ENCODE measurements at regions not wholly inside any gene's neighbourhood (a gene's known extent, or its start where the extent isn't known, plus 50 kb on each side); places are given as distances from the start of the nearest gene placed in this dataset.
A peak's percentile ranks its signal among the peaks of the same experiment; 100 is the strongest.

GRCh38 chr10:108779501-108779900 is 1143.8 kb downstream of the XPNPEP1 start:
- Histone ChIP-seq H3K4me3 (ENCODE audit: insufficient read depth, low read depth, low read length) (no peak overlapping the region), H3K9ac (ENCODE audit: low read depth, low read length) (no peak overlapping the region), H2AK5ac (ENCODE audit: low read depth, low read length) (no peak overlapping the region), H3K18ac (ENCODE audit: low read depth, low read length) (no peak overlapping the region), H3K4me2 (ENCODE audit: low read depth, low read length) (no peak overlapping the region), H2BK20ac (ENCODE audit: low read depth, low read length) (no peak overlapping the region), H2AK9ac (replicated peaks; ENCODE audit: low read depth, low read length, poor library complexity) (no peak overlapping the region), H3K79me1 (ENCODE audit: low read depth in 1 of 2, low read length in 2 of 2) (no peaks in the 10 kb centered on the region), H4K5ac (ENCODE audit: low read depth, low read length) (no peak overlapping the region), H3K14ac (replicated peaks; ENCODE audit: low read depth, low read length) (no peak overlapping the region), H2AFZ (replicated peaks; ENCODE audit: low read length, poor library complexity) (no peak overlapping the region), H3K56ac (ENCODE audit: extremely low read depth, insufficient read depth, low read length) (no peak overlapping the region), H4K20me1 (ENCODE audit: insufficient read depth, low read length) (no peaks in the 10 kb centered on the region), H3K27me3 (ENCODE audit: control insufficient read depth, insufficient read depth, low read length) (no peaks in the 10 kb centered on the region), H3K23ac (ENCODE audit: low read depth, low read length) (no peak overlapping the region), H2BK120ac (ENCODE audit: low read depth, low read length) (no peak overlapping the region), H4K8ac (ENCODE audit: low read depth in 2 of 2, low read length in 2 of 2) (no peak overlapping the region), H4K91ac (ENCODE audit: insufficient read depth, low read depth, low read length) (no peak overlapping the region), H2BK15ac (ENCODE audit: low read depth, low read length) (no peak overlapping the region), H3K27ac (ENCODE audit: insufficient read depth, low read length) (no peak overlapping the region), H3K36me3 (ENCODE audit: control insufficient read depth, insufficient read depth, low read length) (no peaks in the 10 kb centered on the region), H3K4ac (ENCODE audit: low read depth, low read length) (no peak overlapping the region), H3K9me1 (ENCODE audit: insufficient read depth, low read length) (no peaks in the 10 kb centered on the region), H3K9me3 (ENCODE audit: control insufficient read depth, insufficient read depth, low read length) (peaks cover 1% of the 10 kb centered on the region; the same call in 1 of the 2 replicates), H3K4me1 (ENCODE audit: control insufficient read depth, insufficient read depth, low read length) (no peaks in the 10 kb centered on the region), H2BK5ac (ENCODE audit: low read depth, low read length, poor library complexity, severe bottlenecking) (no peak overlapping the region)
- DNase-seq = no peak
- ChIA-PET CTCF (no interaction called here), POLR2A (ENCODE audit: unreplicated experiment) (no interaction called here)
- in situ Hi-C loops (cut with MboI; ENCODE audit: low sequenced_read_pairs) (no loop called here), intact Hi-C loops (cut with micrococcal nuclease) (no loop called here), dilution Hi-C loops (cut with HindIII; ENCODE audit: low sequenced_read_pairs, unreplicated experiment) (no loop called here)
- no TSS peak for BruUV-seq (replicated peaks)
- no peak for ATAC-seq (ENCODE audit: low read depth)
- peak; percentile 63; the same call in 1 of the 2 replicates for TF ChIP-seq CEBPB (IDR thresholded peaks at IDR 0.05; ENCODE audit: low read depth, low read length)
- no peak for TF ChIP-seq USF2 (IDR thresholded peaks at IDR 0.05; ENCODE audit: low read depth, low read length)

All from IMR-90 (cell line).